Esophagus muscularis mucosa (tissue), 4 donors: ENCODE measurements at regions not wholly inside any gene's neighbourhood (a gene's known extent, or its start where the extent isn't known, plus 50 kb on each side); places are given as distances from the start of the nearest gene placed in this dataset.

Experiments
- DNase-seq: peaks from one replicate; pipeline ENCODE4 v3.0.0-alpha.2; 2017; ENCODE audit errors: extremely low spot score
- H3K27ac ChIP-seq, 4 donors: fragments of 200-600 bp; sonication (generic); replicated peaks in 1 of 4; 1 replicate in 3 of 4; 2 replicates in 1 of 4; pipeline ENCODE4 v1.5.1; 2016 to 2019; ENCODE audit warnings: mild to moderate bottlenecking in 1 of 4
- H3K27me3 ChIP-seq, 4 donors: fragments of 200-600 bp; sonication (generic); one replicate each; pipeline versions ENCODE4 v1.5.1 to v1.6.0; 2016 to 2019
- H3K36me3 ChIP-seq, 4 donors: fragments of 200-600 bp; sonication (generic); one replicate each; pipeline ENCODE4 v1.5.1; 2016 to 2019
- H3K4me1 ChIP-seq, 4 donors: fragments of 200-600 bp; sonication (generic); one replicate each; pipeline ENCODE4 v1.5.1; 2016 to 2019
- H3K4me3 ChIP-seq, 4 donors: fragments of 200-600 bp; sonication (generic); 1 replicate in 2 of 4; 2 replicates in 2 of 4; pipeline ENCODE4 v1.5.1; 2016 to 2019; ENCODE audit warnings: mild to moderate bottlenecking in 4 of 4, moderate library complexity in 1 of 4
- H3K9me3 ChIP-seq, 4 donors: fragments of 200-600 bp; sonication (generic); 1 replicate in 3 of 4; 2 replicates in 1 of 4; pipeline ENCODE4 v1.5.1; 2016 to 2019
- EP300 ChIP-seq: sonication (generic); formaldehyde crosslinking; IDR thresholded peaks from one replicate; pipeline ENCODE4 v1.6.1; 2017; ENCODE audit warnings: antibody characterized with exemption
- POLR2A ChIP-seq: fragments of 450-650 bp; IDR thresholded peaks from one replicate; pipeline ENCODE4 v1.6.1; 2017; ENCODE audit warnings: antibody characterized with exemption, moderate library complexity, mild to moderate bottlenecking, low read depth
- POLR2AphosphoS5 ChIP-seq, 2 donors: sonication (generic); formaldehyde crosslinking; IDR thresholded peaks; one replicate each; pipeline ENCODE4 v1.6.1; 2017; ENCODE audit warnings: antibody characterized with exemption in 2 of 2
- WGBS: methylation state at CpG from one replicate; pipeline ENCODE4 v1.1.5; 2018; 5-methylcytosine and 5-hydroxymethylcytosine counted together
- intact Hi-C: fragments of 100-400 bp; cut with DNase I; formaldehyde crosslinking; loops from one replicate; pipeline ENCODE4 v1.15.1; 2023
- TF ChIP-seq, protein P1 (sequence below), 3 experiments: fragments of 200-600 bp in 2 of 3; fragments of 450-650 bp in 1 of 3; sonication (generic) in 2 of 3; IDR thresholded peaks; one replicate each; pipeline ENCODE4 v1.5.1; 2017 to 2019; ENCODE audit warnings: antibody characterized with exemption in 3 of 3, mild to moderate bottlenecking in 2 of 3, moderate library complexity in 1 of 3

DNA sequence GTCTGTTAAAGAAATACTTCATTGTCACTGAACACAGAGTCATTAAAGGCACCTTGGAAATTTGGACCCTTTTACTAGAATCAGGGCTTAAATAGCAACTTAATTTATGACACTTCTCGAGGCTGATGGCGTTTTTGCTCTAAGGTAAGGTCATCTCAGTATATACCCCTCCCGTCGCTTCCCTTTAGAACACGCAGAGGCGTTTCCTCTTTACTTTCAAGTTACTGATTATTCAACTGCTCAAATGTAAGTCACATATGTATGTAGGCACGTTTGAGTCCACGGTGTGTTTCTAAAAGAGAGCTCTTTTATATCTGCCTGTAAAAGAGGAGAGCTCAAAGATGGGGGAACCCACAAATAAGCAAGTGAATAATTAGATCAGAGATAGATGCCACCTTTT is 181.5 kb downstream of the TSHZ3 start:
- H3K4me3 ChIP-seq = no peak overlapping the region
- no peaks in the 10 kb centered on the region for H3K9me3 ChIP-seq
- H3K4me1 ChIP-seq = no peaks in the 10 kb centered on the region
- H3K27ac ChIP-seq = no peak overlapping the region
- intact Hi-C loops = no loop called here
- TF ChIP-seq EP300 (no peak), POLR2A (no peak), POLR2AphosphoS5 (IDR thresholded peaks at IDR 0.05) (no peak)
- TF ChIP-seq, protein P1, sequence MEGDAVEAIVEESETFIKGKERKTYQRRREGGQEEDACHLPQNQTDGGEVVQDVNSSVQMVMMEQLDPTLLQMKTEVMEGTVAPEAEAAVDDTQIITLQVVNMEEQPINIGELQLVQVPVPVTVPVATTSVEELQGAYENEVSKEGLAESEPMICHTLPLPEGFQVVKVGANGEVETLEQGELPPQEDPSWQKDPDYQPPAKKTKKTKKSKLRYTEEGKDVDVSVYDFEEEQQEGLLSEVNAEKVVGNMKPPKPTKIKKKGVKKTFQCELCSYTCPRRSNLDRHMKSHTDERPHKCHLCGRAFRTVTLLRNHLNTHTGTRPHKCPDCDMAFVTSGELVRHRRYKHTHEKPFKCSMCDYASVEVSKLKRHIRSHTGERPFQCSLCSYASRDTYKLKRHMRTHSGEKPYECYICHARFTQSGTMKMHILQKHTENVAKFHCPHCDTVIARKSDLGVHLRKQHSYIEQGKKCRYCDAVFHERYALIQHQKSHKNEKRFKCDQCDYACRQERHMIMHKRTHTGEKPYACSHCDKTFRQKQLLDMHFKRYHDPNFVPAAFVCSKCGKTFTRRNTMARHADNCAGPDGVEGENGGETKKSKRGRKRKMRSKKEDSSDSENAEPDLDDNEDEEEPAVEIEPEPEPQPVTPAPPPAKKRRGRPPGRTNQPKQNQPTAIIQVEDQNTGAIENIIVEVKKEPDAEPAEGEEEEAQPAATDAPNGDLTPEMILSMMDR (IDR thresholded peaks at IDR 0.05) = no peak
- DNase-seq = no peak
- 66% methylated on average over 8 of the region's 8 CpGs for WGBS
- peaks cover 0 to 11% (median 0%) of the 10 kb centered on the region in 4 donors for H3K27me3 ChIP-seq
- no peaks in the 10 kb centered on the region for H3K36me3 ChIP-seq

- Histone ChIP-seq H3K4me1 (no peaks in the 10 kb centered on the region), H3K4me3 (no peak overlapping the region), H3K27me3 (peaks cover 0 to 11% (median 0%) of the 10 kb centered on the region in 4 donors), H3K9me3 (no peaks in the 10 kb centered on the region), H3K36me3 (no peaks in the 10 kb centered on the region), H3K27ac (no peak overlapping the region)
- intact Hi-C loops = no loop called here
- 82% methylated on average over 2 of the region's 2 CpGs for WGBS
- DNase-seq = no peak
- TF ChIP-seq EP300 (no peak), POLR2A (no peak), POLR2AphosphoS5 (IDR thresholded peaks at IDR 0.05) (no peak)
- TF ChIP-seq, protein P1 (IDR thresholded peaks at IDR 0.05) = no peak
Measured at GRCh38 chr19:31166206-31166605, 183.0 kb downstream of the TSHZ3 start.

DNA sequence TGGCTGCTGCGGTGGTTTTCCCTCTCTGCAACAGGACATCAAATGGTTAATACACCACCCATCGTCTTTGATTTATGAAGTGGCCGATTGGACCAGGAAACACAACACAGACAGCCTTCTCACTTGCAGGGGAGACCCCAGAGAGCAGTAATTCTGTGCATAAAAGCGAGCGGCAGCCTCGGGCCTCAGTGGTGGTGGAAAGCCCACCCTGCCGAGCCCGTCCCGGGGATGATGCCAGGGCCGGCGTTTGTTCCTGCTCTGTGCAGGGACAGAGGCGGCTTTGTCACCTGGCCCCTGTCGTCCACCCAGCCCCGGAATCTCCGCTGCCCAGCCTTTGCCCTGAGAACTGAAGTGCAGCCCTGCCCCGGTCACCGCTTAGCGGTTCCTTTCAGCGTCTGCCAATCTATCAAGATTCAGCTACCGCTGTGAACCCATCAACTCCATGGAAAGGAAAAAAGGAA is 184.4 kb downstream of the TSHZ3 start:
- Histone ChIP-seq H3K4me3 (no peak overlapping the region), H3K36me3 (no peaks in the 10 kb centered on the region), H3K4me1 (no peaks in the 10 kb centered on the region), H3K27me3 (peaks cover 0 to 11% (median 0%) of the 10 kb centered on the region in 4 donors), H3K27ac (no peak overlapping the region), H3K9me3 (no peaks in the 10 kb centered on the region)
- TF ChIP-seq EP300 (no peak), POLR2AphosphoS5 (IDR thresholded peaks at IDR 0.05) (no peak), POLR2A (no peak)
- TF ChIP-seq, protein P1 (IDR thresholded peaks at IDR 0.05) = no peak
- WGBS = 61% methylated on average over 17 of the region's 20 CpGs
- intact Hi-C loops = no loop called here
- DNase-seq = no peak

DNA sequence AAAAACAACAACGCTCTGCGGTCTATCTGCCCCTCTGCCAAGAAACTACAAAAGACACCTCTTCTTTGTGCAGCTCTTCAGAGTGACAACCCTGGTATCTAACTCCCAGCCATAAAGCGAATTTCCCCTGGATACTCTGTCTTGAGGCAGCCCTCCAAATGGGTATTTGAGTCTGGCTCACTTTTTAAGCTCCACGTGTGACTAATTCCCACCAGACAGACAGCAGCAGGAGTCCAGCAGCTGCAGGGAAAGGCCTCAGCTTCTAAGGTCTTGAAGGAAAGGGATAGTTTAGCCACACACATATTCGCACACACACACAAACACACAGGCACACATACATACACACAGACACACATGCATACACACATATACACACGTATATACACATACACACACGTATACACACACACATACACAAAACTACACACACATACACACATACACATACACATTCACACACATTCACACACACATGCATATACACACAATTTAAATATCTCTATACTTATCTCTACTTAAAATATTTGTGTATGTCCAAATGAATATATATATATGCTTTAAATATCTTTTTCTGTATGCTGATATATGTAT is 188.8 kb downstream of the TSHZ3 start:
- Histone ChIP-seq H3K4me1 (no peaks in the 10 kb centered on the region), H3K27ac (no peak overlapping the region), H3K36me3 (no peaks in the 10 kb centered on the region), H3K9me3 (no peaks in the 10 kb centered on the region), H3K4me3 (no peak overlapping the region), H3K27me3 (peaks cover 0 to 11% (median 0%) of the 10 kb centered on the region in 4 donors)
- no peak for DNase-seq
- WGBS = 80% methylated on average over 7 of the region's 7 CpGs
- intact Hi-C loops = no loop called here
- TF ChIP-seq EP300 (no peak), POLR2AphosphoS5 (IDR thresholded peaks at IDR 0.05) (no peak), POLR2A (no peak)
- TF ChIP-seq, protein P1 (IDR thresholded peaks at IDR 0.05) = no peak

- Histone ChIP-seq H3K4me1 (no peaks in the 10 kb centered on the region), H3K36me3 (no peaks in the 10 kb centered on the region), H3K27me3 (no peaks in the 10 kb centered on the region), H3K27ac (no peak overlapping the region), H3K4me3 (no peak overlapping the region), H3K9me3 (no peaks in the 10 kb centered on the region)
- intact Hi-C loops = no loop called here
- 73% methylated on average over 1 of the region's 1 CpG for WGBS
- TF ChIP-seq, protein P1 (IDR thresholded peaks at IDR 0.05) = no peak
- TF ChIP-seq POLR2A (no peak), POLR2AphosphoS5 (IDR thresholded peaks at IDR 0.05) (no peak), EP300 (no peak)
- DNase-seq = no peak
Measured at GRCh38 chr19:31154021-31154420, 195.2 kb downstream of the TSHZ3 start.
